ENCODE measurements at regions not wholly inside any gene's neighbourhood (a gene's known extent, or its start where the extent isn't known, plus 50 kb on each side); places are given as distances from the start of the nearest gene placed in this dataset.
"Not testable (repeated sequence)": the region's sequence is repeated elsewhere in the genome, so short reads cannot be mapped to it uniquely, and the experiment has no call there.

DNA sequence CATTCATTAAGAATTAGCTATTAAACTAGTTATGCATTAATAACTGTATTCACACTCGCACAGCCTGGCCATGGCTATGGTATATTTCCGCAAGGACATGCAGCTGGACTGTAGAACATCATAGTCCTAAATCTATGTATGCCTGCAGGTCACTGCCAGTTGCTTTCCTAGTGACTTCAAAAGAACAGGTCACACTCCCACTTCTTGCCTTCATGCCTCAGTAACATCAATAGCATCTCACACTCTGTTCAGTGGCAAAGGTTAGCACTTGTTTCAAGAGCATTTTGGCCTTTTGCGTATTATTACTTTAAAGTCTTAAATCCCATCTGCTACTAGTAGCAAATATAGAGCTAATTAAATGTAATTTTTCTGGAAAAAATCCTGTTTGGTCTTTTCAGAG is 131.4 kb upstream of the DCC start:
- no peaks in the 10 kb centered on the region for H3K36me3 Mint-ChIP-seq (ENCODE audit: insufficient read depth)
- ATAC-seq: no peak
- H3K4me3 Mint-ChIP-seq: no peak overlapping the region
- no peaks in the 10 kb centered on the region for H3K4me1 Mint-ChIP-seq (ENCODE audit: low read depth)
- no peaks in the 10 kb centered on the region for H3K27me3 Mint-ChIP-seq (ENCODE audit: low read depth)
- DNase-seq: no peak
- no peaks in the 10 kb centered on the region for H3K9me3 Mint-ChIP-seq

GRCh38 chr18:52216109-52216508 is 123.9 kb upstream of the DCC start:
- ATAC-seq: no peak
- H3K9me3 Mint-ChIP-seq: no peaks in the 10 kb centered on the region

GRCh38 chr18:52216666-52217065 is 123.3 kb upstream of the DCC start:
- H3K27me3 Mint-ChIP-seq (ENCODE audit: low read depth): no peaks in the 10 kb centered on the region
- H3K36me3 Mint-ChIP-seq (ENCODE audit: insufficient read depth): no peaks in the 10 kb centered on the region
- no peak for ATAC-seq

More at GRCh38 chr18:52216109-52216508, 123.9 kb upstream of the DCC start:
- H3K4me3 Mint-ChIP-seq: no peak overlapping the region
- H3K27me3 Mint-ChIP-seq (ENCODE audit: low read depth): no peaks in the 10 kb centered on the region
- no peak for DNase-seq
- H3K36me3 Mint-ChIP-seq (ENCODE audit: insufficient read depth): no peaks in the 10 kb centered on the region
- no peaks in the 10 kb centered on the region for H3K4me1 Mint-ChIP-seq (ENCODE audit: low read depth)

GRCh38 chr18:52219102-52219501 is 120.9 kb upstream of the DCC start:
- ATAC-seq: no peak
- H3K4me1 Mint-ChIP-seq (ENCODE audit: low read depth): no peaks in the 10 kb centered on the region
- no peak overlapping the region for H3K4me3 Mint-ChIP-seq
- H3K27me3 Mint-ChIP-seq (ENCODE audit: low read depth): no peaks in the 10 kb centered on the region
- DNase-seq: no peak
- no peaks in the 10 kb centered on the region for H3K9me3 Mint-ChIP-seq
- no peaks in the 10 kb centered on the region for H3K36me3 Mint-ChIP-seq (ENCODE audit: insufficient read depth)

More at GRCh38 chr18:52216666-52217065, 123.3 kb upstream of the DCC start:
- Mint-ChIP-seq H3K4me3 (no peak overlapping the region), H3K4me1 (ENCODE audit: low read depth) (no peaks in the 10 kb centered on the region), H3K9me3 (no peaks in the 10 kb centered on the region)
- no peak for DNase-seq

GRCh38 chr18:52220062-52220591 is 119.9 kb upstream of the DCC start:
- Mint-ChIP-seq H3K36me3 (ENCODE audit: insufficient read depth) (no peaks in the 10 kb centered on the region), H3K27me3 (ENCODE audit: low read depth) (no peaks in the 10 kb centered on the region), H3K4me3 (no peak overlapping the region), H3K9me3 (no peaks in the 10 kb centered on the region), H3K4me1 (ENCODE audit: low read depth) (no peaks in the 10 kb centered on the region)
- ATAC-seq (no peak), DNase-seq (no peak)

DNA sequence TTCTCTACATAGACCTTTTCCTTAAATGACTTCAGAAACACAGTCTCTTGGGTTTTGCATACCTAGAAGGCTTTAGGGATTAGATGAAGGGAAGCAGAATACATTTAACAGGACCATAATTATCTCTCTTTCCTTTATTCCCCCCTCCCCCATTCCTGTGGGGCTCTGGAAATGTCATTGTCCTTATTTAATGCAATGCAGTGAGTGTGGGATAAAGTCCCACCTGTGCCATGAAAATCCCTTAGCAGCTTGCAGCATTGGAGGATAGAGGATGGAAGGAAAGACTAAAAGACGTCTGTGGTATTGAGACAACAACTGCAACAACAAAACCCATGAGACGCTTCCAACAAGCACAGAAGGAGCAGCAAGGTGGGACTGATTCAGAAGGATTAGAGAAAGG is 117.8 kb upstream of the DCC start:
- no peaks in the 10 kb centered on the region for H3K4me1 Mint-ChIP-seq (ENCODE audit: low read depth)
- ATAC-seq (no peak), DNase-seq (no peak)
- no peaks in the 10 kb centered on the region for H3K27me3 Mint-ChIP-seq (ENCODE audit: low read depth)
- no peak overlapping the region for H3K4me3 Mint-ChIP-seq
- no peaks in the 10 kb centered on the region for H3K36me3 Mint-ChIP-seq (ENCODE audit: insufficient read depth)
- no peaks in the 10 kb centered on the region for H3K9me3 Mint-ChIP-seq

DNA sequence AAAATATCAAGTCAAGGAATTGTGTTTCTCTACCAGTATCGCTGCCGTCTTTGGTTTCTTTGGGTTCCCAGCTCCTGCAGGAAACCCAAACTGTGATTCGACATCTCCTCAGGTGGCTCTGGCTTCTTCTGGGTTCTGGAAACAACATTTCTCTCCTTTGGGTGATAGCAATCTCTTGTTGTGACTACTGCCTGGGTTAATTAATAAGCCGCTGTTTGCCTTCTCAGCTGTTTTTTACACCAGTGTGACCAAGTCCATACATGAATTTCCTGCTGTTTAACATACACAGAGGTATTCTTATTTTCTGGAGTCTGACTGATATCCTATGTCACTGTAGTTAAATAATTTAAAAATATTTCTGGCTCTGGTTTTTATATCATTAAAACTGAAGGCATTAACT is 112.5 kb upstream of the DCC start:
- Mint-ChIP-seq H3K27me3 (ENCODE audit: low read depth) (no peaks in the 10 kb centered on the region), H3K9me3 (no peaks in the 10 kb centered on the region), H3K4me1 (ENCODE audit: low read depth) (no peaks in the 10 kb centered on the region), H3K36me3 (ENCODE audit: insufficient read depth) (no peaks in the 10 kb centered on the region), H3K4me3 (no peak overlapping the region)
- no peak for ATAC-seq
- DNase-seq: no peak

GRCh38 chr18:52228166-52228565 is 111.8 kb upstream of the DCC start:
- Mint-ChIP-seq H3K36me3 (ENCODE audit: insufficient read depth) (no peaks in the 10 kb centered on the region), H3K27me3 (ENCODE audit: low read depth) (no peaks in the 10 kb centered on the region), H3K9me3 (no peaks in the 10 kb centered on the region), H3K4me1 (ENCODE audit: low read depth) (no peaks in the 10 kb centered on the region), H3K4me3 (no peak overlapping the region)
- no peak for ATAC-seq
- no peak for DNase-seq

DNA sequence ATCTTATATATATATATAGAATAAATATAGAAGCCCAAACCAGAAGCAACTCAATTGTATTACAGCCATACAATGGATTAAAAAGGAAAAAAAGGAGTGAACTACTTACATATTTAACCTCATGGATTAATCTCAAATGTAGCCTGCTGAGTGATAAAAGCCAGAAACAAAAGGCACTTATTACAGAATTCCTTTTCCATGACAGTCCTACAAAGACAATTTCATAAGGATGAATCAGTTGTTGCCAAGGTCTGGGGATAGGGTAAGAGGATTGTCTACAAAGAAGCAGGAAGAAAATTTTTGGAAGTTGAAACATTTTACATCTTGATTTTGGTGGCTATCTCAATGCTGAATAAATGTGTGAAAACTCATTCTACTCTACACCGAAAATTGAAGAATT is 103.9 kb upstream of the DCC start:
- H3K4me1 Mint-ChIP-seq (ENCODE audit: low read depth): no peaks in the 10 kb centered on the region
- no peak overlapping the region for H3K4me3 Mint-ChIP-seq
- H3K9me3 Mint-ChIP-seq: peaks cover 6% of the 10 kb centered on the region
- ATAC-seq: no peak
- no peaks in the 10 kb centered on the region for H3K36me3 Mint-ChIP-seq (ENCODE audit: insufficient read depth)
- no peak for DNase-seq
- H3K27me3 Mint-ChIP-seq (ENCODE audit: low read depth): no peaks in the 10 kb centered on the region

DNA sequence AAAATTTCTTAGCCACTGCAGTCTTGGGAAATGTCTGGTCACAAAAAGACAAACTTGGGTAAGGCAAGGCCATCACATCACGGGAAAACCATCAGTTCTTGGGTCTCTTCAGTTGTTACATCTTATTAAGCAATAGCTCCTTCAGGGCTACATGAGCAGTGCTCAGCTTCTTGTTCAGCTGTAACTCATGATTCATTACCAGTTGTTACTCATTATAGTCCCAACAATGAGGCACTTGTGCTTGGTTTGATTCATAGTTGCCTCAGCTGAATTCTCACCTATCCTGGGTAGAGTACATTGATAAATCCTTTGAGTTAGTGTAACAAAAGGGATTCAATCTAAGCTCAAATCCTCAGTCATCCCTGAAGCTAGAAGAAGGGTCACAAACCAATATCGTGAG is 102.4 kb upstream of the DCC start:
- ATAC-seq (no peak), DNase-seq (no peak)
- no peak overlapping the region for H3K4me3 Mint-ChIP-seq
- no peaks in the 10 kb centered on the region for H3K4me1 Mint-ChIP-seq (ENCODE audit: low read depth)
- H3K27me3 Mint-ChIP-seq (ENCODE audit: low read depth): no peaks in the 10 kb centered on the region
- H3K9me3 Mint-ChIP-seq: peaks cover 6% of the 10 kb centered on the region
- H3K36me3 Mint-ChIP-seq (ENCODE audit: insufficient read depth): no peaks in the 10 kb centered on the region

DNA sequence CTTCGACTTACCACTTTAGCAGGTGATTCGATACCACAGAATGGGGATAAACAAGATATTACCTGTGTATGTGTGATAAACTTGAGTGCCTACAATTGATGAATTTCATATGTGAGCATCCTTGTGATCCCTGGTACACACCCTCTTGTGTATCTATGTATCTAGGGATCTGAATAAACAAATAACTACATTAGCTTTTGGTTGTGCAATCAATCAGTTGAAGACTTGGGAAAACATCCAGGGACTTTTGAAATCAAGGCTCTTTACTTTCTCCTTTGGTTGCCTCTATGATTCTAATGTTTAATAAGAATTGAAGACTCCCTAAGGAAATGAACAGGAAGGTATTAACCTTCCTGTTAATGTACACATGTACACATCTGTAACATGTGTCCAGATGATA is 97.3 kb upstream of the DCC start:
- Mint-ChIP-seq H3K27me3 (ENCODE audit: low read depth) (no peaks in the 10 kb centered on the region), H3K9me3 (peaks cover 21% of the 10 kb centered on the region), H3K4me1 (ENCODE audit: low read depth) (no peaks in the 10 kb centered on the region), H3K4me3 (no peak overlapping the region), H3K36me3 (ENCODE audit: insufficient read depth) (no peaks in the 10 kb centered on the region)
- ATAC-seq: no peak
- DNase-seq: no peak

- no peaks in the 10 kb centered on the region for H3K27me3 Mint-ChIP-seq (ENCODE audit: low read depth)
- DNase-seq: no peak
- H3K36me3 Mint-ChIP-seq (ENCODE audit: insufficient read depth): no peaks in the 10 kb centered on the region
- H3K4me3 Mint-ChIP-seq: no peak overlapping the region
- H3K4me1 Mint-ChIP-seq (ENCODE audit: low read depth): no peaks in the 10 kb centered on the region
- H3K9me3 Mint-ChIP-seq: peaks cover 18% of the 10 kb centered on the region
- no peak for ATAC-seq
Observed at GRCh38 chr18:52244658-52245057, 95.3 kb upstream of the DCC start.

DNA sequence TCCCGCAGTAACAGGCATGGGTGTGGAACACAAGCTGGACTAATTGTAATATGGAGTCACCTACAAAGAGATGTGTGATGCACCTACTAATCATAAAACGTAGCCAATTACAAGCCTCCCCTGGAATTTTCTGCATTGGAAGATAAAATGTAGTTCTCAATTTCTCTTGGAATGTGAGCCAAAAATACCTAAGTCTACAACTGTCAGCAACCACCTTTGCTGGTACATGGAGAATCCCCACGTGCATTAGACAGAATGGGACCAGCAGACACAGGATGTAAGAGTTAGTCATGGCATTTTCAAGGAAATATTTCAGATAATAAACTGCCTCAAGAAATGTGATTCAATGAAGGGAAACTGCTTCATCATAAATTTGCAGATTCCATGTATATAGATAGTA is 85.6 kb upstream of the DCC start:
- ATAC-seq (no peak), DNase-seq (no peak)
- H3K27me3 Mint-ChIP-seq (ENCODE audit: low read depth): no peaks in the 10 kb centered on the region
- no peak overlapping the region for H3K4me3 Mint-ChIP-seq
- H3K9me3 Mint-ChIP-seq: no peaks in the 10 kb centered on the region
- H3K4me1 Mint-ChIP-seq (ENCODE audit: low read depth): no peaks in the 10 kb centered on the region
- no peaks in the 10 kb centered on the region for H3K36me3 Mint-ChIP-seq (ENCODE audit: insufficient read depth)

DNA sequence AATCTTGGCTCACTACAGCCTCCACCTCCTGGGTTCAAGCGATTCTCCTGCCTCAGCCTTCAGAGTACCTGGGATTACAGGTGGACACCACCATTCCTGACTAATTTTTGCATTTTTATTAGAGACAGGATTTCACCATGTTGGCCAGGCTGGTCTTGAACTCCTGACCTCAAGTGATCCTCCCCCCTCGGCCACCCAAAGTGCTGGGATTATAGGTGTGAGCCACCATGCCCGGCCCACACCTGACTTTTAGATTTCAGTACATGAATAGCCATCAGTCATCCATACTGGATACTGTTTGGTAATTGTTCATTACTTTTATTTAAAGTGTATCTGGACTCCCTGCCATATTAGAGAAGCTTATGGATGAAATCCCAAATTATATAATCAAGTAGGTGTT is 82.6 kb upstream of the DCC start:
- H3K9me3 Mint-ChIP-seq; H3K36me3 Mint-ChIP-seq (ENCODE audit: insufficient read depth); H3K4me1 Mint-ChIP-seq (ENCODE audit: low read depth); ATAC-seq; H3K4me3 Mint-ChIP-seq; DNase-seq; H3K27me3 Mint-ChIP-seq (ENCODE audit: low read depth): not testable (repeated sequence)

DNA sequence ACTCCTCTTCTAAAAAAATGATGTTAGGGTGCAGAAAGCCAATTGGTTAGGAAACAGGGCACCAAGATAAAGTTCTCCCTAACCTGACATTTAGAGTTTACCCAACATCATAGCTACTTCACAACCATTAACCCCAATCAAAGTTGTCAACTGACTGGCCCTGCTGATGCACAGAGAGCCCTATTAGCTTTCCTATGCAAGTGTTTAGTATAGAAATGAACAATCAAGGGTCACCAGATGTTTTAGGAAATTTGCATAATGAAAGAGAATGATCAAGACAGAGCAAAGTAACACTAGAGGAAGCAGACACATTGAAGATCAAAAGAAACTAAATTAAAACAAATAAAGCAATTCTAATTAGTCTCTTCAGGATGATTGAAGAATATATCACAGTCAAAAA is 64.2 kb upstream of the DCC start:
- ATAC-seq (no peak), DNase-seq (no peak)
- H3K36me3 Mint-ChIP-seq (ENCODE audit: insufficient read depth): no peaks in the 10 kb centered on the region
- no peaks in the 10 kb centered on the region for H3K4me1 Mint-ChIP-seq (ENCODE audit: low read depth)
- H3K9me3 Mint-ChIP-seq: no peaks in the 10 kb centered on the region
- no peaks in the 10 kb centered on the region for H3K27me3 Mint-ChIP-seq (ENCODE audit: low read depth)
- no peak overlapping the region for H3K4me3 Mint-ChIP-seq

GRCh38 chr18:52277785-52278184 is 62.2 kb upstream of the DCC start:
- Mint-ChIP-seq H3K4me3 (no peak overlapping the region), H3K27me3 (ENCODE audit: low read depth) (no peaks in the 10 kb centered on the region), H3K36me3 (ENCODE audit: insufficient read depth) (no peaks in the 10 kb centered on the region), H3K4me1 (ENCODE audit: low read depth) (no peaks in the 10 kb centered on the region), H3K9me3 (no peaks in the 10 kb centered on the region)
- DNase-seq (no peak), ATAC-seq (no peak)

Data from activated T-cell treated with anti-CD3 and anti-CD28 coated beads, Interleukin-2, amount 50 U/mL, for 4 hours (primary cell).